Kasumi-1 (cell line): ENCODE measurements at regions not wholly inside any gene's neighbourhood (a gene's known extent, or its start where the extent isn't known, plus 50 kb on each side); places are given as distances from the start of the nearest gene placed in this dataset.

Experiments used
- DNase-seq, 2 experiments: peaks; one replicate each; lab custom pipeline; 2025; lab: John Stamatoyannopoulos, UW

DNA sequence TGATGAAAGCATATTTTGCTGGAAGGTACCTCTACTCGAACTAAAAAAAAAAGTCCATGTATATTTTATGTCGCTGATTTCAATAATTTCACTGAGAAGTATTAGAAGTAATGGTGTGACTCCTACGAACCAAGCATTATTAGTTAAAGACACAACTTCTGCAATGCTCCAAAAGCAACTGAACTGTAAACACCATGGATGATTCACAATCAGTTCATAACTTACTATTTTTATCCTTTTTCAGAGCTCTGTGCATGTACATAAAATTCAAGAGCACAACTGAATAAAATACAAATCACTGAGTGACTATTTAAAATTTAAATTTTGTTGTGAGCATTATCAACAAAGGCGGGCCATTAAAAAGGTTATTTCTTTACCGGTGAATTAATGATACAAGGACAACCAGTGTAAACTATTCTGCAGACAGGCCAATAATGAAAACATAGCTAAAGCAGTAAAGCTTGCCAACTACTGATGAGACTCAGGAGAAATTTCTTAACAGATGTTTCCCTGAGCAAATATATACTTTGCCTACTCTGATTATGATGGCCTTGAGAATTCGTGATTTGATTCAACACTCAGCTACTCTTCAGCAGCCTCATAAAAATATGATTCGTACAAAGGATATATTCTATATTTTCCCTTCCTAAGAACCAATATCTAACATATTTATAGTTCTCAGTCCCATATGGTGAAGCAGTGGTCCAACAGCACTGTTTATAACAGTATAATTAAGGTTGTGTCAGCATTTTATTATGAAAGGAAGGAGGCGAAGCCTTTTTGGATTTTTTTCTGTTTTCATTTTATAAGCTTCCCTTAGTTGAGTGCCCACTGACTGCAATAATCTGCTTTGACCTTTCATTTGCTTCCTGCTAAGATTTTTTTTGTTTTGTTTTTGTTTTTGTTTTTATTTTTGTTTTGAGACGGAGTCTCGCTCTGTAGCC, 62.8 kb upstream of the NEIL3 start:
- DNase-seq, result no peak

DNA sequence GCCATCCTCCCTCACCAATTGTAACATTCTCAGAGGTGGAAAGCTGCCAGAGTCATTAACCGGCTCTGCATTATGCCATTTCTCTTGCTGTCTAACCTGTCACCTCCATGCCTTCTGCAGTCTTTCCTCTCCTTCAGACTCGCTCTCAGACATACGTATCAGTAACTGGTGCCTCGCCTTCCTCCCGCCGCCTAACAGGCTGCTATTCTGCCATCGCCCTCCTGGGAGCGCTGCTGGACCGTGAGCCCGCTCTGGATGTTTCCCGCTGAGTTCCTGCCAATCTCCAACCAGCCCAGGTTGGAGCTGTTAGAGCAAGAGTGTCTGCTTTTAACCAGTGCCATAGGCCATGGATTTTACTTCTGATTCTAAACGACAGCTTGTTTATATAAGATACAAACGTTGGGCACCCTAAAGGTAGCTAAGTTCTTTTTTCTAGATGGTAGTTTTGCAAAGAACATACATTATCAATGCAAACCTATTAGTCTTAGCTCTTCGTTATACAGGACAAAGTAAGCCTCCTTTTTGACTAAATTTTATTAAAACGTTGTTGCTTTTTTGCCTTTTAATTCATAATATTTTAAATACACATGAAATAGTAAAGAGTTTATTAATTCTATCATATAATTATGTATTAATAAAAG, 59.5 kb upstream of the NEIL3 start:
- DNase-seq, result peak; percentile 69 to 85

GRCh38 chr4:177251237-177251636, 58.4 kb upstream of the NEIL3 start:
- DNase-seq, result peak in 1 of 2 experiments; percentile 7

DNA sequence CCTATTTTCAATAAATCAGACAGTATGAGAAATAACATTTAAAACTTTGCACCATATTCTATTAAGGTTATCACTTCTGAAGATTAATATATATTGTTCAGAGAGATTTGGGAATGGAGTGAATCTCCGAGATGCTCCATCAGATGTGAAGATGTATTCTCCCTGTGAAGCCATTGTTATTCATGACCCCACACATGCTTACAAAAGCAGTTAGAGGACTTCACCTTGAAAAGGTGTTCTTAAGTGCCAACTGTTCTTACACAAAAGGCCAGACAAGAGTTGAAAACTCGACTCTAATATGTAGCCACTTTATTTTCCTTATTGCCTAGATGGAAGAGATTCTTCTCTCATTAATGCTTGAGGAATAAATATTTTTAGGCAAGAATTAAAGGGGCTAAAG, 54.3 kb upstream of the NEIL3 start:
- DNase-seq, result no peak

DNA sequence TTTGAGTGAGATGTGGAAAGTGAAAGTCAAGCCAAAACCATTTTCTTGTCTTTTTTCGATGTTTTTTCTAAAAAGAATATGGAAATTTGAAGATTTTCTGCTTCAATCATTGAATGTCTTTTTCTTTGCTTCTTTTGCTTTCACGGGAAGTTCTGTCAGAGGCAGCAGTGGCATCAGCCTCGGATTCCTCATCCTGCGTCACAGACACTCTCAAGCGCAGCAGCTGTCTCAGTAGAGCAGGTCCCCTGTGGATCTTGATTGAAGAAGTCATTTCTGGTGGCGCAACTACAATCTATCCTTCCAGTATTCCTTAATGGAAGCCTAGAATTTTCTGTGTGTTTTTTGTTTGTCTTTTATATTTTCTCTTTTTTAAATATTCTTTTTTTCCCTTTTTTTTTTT, 52.7 kb upstream of the NEIL3 start:
- no peak for DNase-seq

DNA sequence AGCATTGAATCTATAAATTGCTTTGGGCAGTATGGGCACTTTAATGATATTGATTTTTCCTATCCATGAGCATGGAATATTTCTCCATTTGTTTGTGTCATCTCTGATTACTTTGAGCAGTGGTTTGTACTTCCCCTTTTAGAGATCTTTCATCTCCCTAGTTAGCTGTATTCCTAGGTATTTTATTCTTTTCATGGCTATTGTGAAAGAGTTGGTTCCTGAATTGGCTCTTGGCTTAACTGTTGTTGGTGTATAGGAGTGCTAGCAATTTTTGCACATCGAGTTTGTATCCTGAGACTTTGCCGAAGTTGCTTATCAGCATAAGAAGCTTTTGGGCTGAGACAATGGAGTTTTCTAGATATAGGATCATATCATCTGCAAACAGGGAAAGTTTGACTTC, 50.2 kb upstream of the NEIL3 start:
- peak; percentile 40 to 60 for DNase-seq
